SK-N-SH (cell line): ENCODE measurements at regions not wholly inside any gene's neighbourhood (a gene's known extent, or its start where the extent isn't known, plus 50 kb on each side); places are given as distances from the start of the nearest gene placed in this dataset.

Source experiments
- CTCF ChIA-PET: fragments of 300-600, 350-600 bp; formaldehyde crosslinking; extraction: SDS; loops from one replicate; lab custom pipeline; 2021; lab: Yijun Ruan, JAX
- POLR2A ChIA-PET: fragments of 350-600 bp; sonication (Branson Sonifier 250); formaldehyde crosslinking; extraction: SDS; loops from one replicate; lab custom pipeline; 2020; ENCODE audit warnings: antibody characterized with exemption, inconsistent platforms; lab: Yijun Ruan, JAX
- DNase-seq: peaks from one replicate; pipeline ENCODE4 v3.0.0; 2012
- H2AFZ ChIP-seq: fragments of 200-600 bp; sonication (generic); 2 replicates; pipeline ENCODE4 v1.8.1; 2016; ENCODE audit warnings: antibody characterized with exemption, mild to moderate bottlenecking, low read depth
- H3F3A ChIP-seq: fragments of 200-600 bp; sonication (generic); replicated peaks from 2 replicates; pipeline ENCODE3; 2016; ENCODE audit warnings: antibody characterized with exemption, mild to moderate bottlenecking; ENCODE audit not compliant: insufficient read depth
- H3K27ac ChIP-seq, 2 experiments: fragments of 200-500 bp in 1 of 2; fragments of 200-600 bp in 1 of 2; sonication (Bioruptor generic) in 1 of 2; sonication (generic), shearing (Covaris generic) in 1 of 2; 2 replicates each; pipeline versions ENCODE4 v1.5.1 to v1.6.1; 2014 to 2016; ENCODE audit warnings: low read depth in 2 of 2, inconsistent platforms in 1 of 2, low read length in 1 of 2, mild to moderate bottlenecking in 1 of 2, mixed read lengths in 1 of 2
- H3K27me3 ChIP-seq: fragments of 200-600 bp; sonication (generic), shearing (Covaris generic); 2 replicates; pipeline ENCODE4 v1.6.1; 2016; ENCODE audit warnings: mixed run types; ENCODE audit not compliant: insufficient read depth
- H3K36me3 ChIP-seq, 2 experiments: fragments of 200-500 bp in 1 of 2; fragments of 200-600 bp in 1 of 2; sonication (Bioruptor generic) in 1 of 2; sonication (generic) in 1 of 2; replicated peaks in 1 of 2; 2 replicates each; pipeline versions ENCODE3 to v1.5.1; 2014 to 2016; ENCODE audit warnings: low read length in 1 of 2, mild to moderate bottlenecking in 1 of 2; ENCODE audit not compliant: insufficient read depth in 2 of 2, control insufficient read depth in 1 of 2
- H3K4me1 ChIP-seq, 2 experiments: fragments of 200-500 bp in 1 of 2; fragments of 200-600 bp in 1 of 2; sonication (Bioruptor generic) in 1 of 2; sonication (generic), shearing (Covaris generic) in 1 of 2; 2 replicates each; pipeline versions ENCODE4 v1.5.1 to v1.6.1; 2014 to 2016; ENCODE audit warnings: low read depth in 1 of 2, low read length in 1 of 2, mixed run types in 1 of 2; ENCODE audit not compliant: insufficient read depth in 2 of 2, control insufficient read depth in 1 of 2
- H3K4me2 ChIP-seq: fragments of 200-600 bp; sonication (generic), shearing (Covaris generic); 2 replicates; pipeline ENCODE4 v1.6.1; 2017; ENCODE audit warnings: mixed run types
- H3K4me3 ChIP-seq, 2 experiments: fragments of 200-500 bp in 1 of 2; fragments of 200-600 bp in 1 of 2; sonication (Bioruptor generic) in 1 of 2; sonication (generic), shearing (Covaris generic) in 1 of 2; 2 replicates each; pipeline versions ENCODE4 v1.5.1 to v1.8.1; 2014 to 2016; ENCODE audit warnings: low read depth in 2 of 2, inconsistent platforms in 1 of 2, low read length in 1 of 2, mild to moderate bottlenecking in 1 of 2, mixed read lengths in 1 of 2, moderate library complexity in 1 of 2
- H3K79me2 ChIP-seq: fragments of 200-600 bp; sonication (generic); 2 replicates; pipeline ENCODE4 v1.8.1; 2017; ENCODE audit warnings: mild to moderate bottlenecking; ENCODE audit not compliant: insufficient read depth
- H3K9ac ChIP-seq: fragments of 200-600 bp; sonication (generic); 2 replicates; pipeline ENCODE4 v1.6.1; 2017; ENCODE audit warnings: mixed run types
- H3K9me2 ChIP-seq: fragments of 200-600 bp; sonication (generic); 2 replicates; pipeline ENCODE4 v1.6.1; 2017; ENCODE audit warnings: mixed run types
- H3K9me3 ChIP-seq: fragments of 200-600 bp; sonication (generic); 2 replicates; pipeline ENCODE4 v1.6.1; 2017; ENCODE audit warnings: mixed run types, mild to moderate bottlenecking, moderate library complexity
- H4K20me1 ChIP-seq: fragments of 200-600 bp; sonication (generic); 2 replicates; pipeline ENCODE4 v1.6.1; 2017; ENCODE audit warnings: mild to moderate bottlenecking, mixed run types; ENCODE audit not compliant: insufficient read depth
- CHD2 ChIP-seq: fragments of 150-350 bp; IDR thresholded peaks from 2 replicates; pipeline ENCODE4 v1.6.1; 2018; ENCODE audit warnings: low read length; ENCODE audit not compliant: partially characterized antibody
- EZH2phosphoT487 ChIP-seq: fragments of 200-600 bp; sonication (generic); IDR thresholded peaks from 2 replicates; pipeline ENCODE4 v1.6.1; 2017; ENCODE audit warnings: low read depth, mixed run types, mild to moderate bottlenecking, antibody characterized with exemption, moderate library complexity, borderline replicate concordance
- FOXJ3 ChIP-seq: sonication (generic); formaldehyde crosslinking; IDR thresholded peaks from 2 replicates; pipeline ENCODE4 v1.5.1; 2020; ENCODE audit warnings: mild to moderate bottlenecking, missing genetic modification reagents
- FOXM1 ChIP-seq: IDR thresholded peaks from 2 replicates; pipeline ENCODE4 v1.4.0; 2012; ENCODE audit warnings: low read depth, mild to moderate bottlenecking
- GABPA ChIP-seq: IDR thresholded peaks from 2 replicates; pipeline ENCODE4 v1.4.0; 2012; ENCODE audit warnings: low read depth, mild to moderate bottlenecking
- GATA2 ChIP-seq: sonication (generic); formaldehyde crosslinking; IDR thresholded peaks from 2 replicates; pipeline ENCODE4 v1.5.0; 2020; ENCODE audit warnings: mild to moderate bottlenecking, missing genetic modification reagents
- JUND ChIP-seq: IDR thresholded peaks from 2 replicates; pipeline ENCODE4 v1.4.0; 2012
- MEF2A ChIP-seq: IDR thresholded peaks from 2 replicates; pipeline ENCODE4 v1.4.0; 2012; ENCODE audit warnings: low read depth, borderline replicate concordance
- NFIC ChIP-seq: IDR thresholded peaks from 2 replicates; pipeline ENCODE4 v1.4.0; 2012; ENCODE audit warnings: borderline replicate concordance
- NRF1 ChIP-seq: IDR thresholded peaks from 2 replicates; pipeline ENCODE4 v1.6.1; 2012; ENCODE audit warnings: low read depth, mild to moderate bottlenecking, low read length
- POLR2AphosphoS5 ChIP-seq: IDR thresholded peaks from 2 replicates; pipeline ENCODE4 v1.6.1; 2012; ENCODE audit warnings: low read depth, low read length
- RFX5 ChIP-seq: IDR thresholded peaks from 2 replicates; pipeline ENCODE4 v1.6.1; 2012; ENCODE audit warnings: mild to moderate bottlenecking, improper control_type of control experiment, low read length
- RXRA ChIP-seq: IDR thresholded peaks from 2 replicates; pipeline ENCODE4 v1.4.0; 2012; ENCODE audit warnings: low read depth, mild to moderate bottlenecking, borderline replicate concordance
- SIN3A ChIP-seq: IDR thresholded peaks from 2 replicates; pipeline ENCODE4 v1.6.1; 2012; ENCODE audit warnings: low read depth, mild to moderate bottlenecking, low read length, moderate library complexity, borderline replicate concordance
- TAF1 ChIP-seq: IDR thresholded peaks from 2 replicates; pipeline ENCODE4 v1.6.1; 2012; ENCODE audit warnings: low read depth, mild to moderate bottlenecking, low read length, moderate library complexity, borderline replicate concordance
- TCF12 ChIP-seq: IDR thresholded peaks from 2 replicates; pipeline ENCODE4 v1.4.0; 2012
- YY1 ChIP-seq: IDR thresholded peaks from 2 replicates; pipeline ENCODE4 v1.4.0; 2012; ENCODE audit warnings: low read depth, mild to moderate bottlenecking
- WGBS: methylation state at CpG from one replicate; pipeline ENCODE4 v1.1.6; 2017; ENCODE audit warnings: low lambda C conversion rate; 5-methylcytosine and 5-hydroxymethylcytosine counted together
- TF ChIP-seq, protein P1 (sequence below): IDR thresholded peaks from 2 replicates; pipeline ENCODE4 v1.4.0; 2012; ENCODE audit warnings: low read depth, borderline replicate concordance
- TF ChIP-seq, protein P2 (sequence below): fragments of 150-350 bp; IDR thresholded peaks from 2 replicates; pipeline ENCODE4 v1.6.1; 2017; ENCODE audit warnings: antibody characterized with exemption, low read length, low read depth, borderline replicate concordance
- TF ChIP-seq, protein P3 (sequence below): fragments of 150-350 bp; IDR thresholded peaks from 2 replicates; pipeline ENCODE4 v1.6.1; 2016; ENCODE audit warnings: mild to moderate bottlenecking, low read depth, low read length

DNA sequence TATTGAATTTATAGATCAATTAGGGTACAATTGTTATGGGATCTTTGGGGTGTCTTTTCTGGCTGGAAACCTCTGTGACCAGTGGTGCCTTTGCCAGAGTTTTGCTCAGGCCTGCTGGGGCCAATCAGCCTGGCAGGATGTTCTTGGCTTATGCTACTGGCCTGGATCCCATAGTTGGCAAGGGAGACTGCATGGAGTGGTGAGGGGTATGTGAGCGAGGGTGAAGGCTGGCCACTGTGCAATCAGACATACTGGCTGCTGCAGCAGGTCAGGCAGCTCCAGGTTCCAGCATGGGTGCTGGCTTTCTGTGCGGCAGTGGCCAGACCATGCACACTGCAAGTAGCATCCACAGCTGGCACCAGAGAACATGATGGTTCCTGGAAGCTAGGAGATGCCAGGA lies 1053.2 kb upstream of the GBE1 start:
- H3K9me2 ChIP-seq: no peaks in the 10 kb centered on the region
- WGBS: 0% methylated on average over 1 of the region's 2 CpGs
- H3F3A ChIP-seq: no peaks in the 10 kb centered on the region
- H3K9ac ChIP-seq: no peak overlapping the region
- H3K9me3 ChIP-seq: no peaks in the 10 kb centered on the region
- ChIA-PET POLR2A (no interaction called here), CTCF (no interaction called here)
- no peaks in the 10 kb centered on the region for H3K27me3 ChIP-seq
- no peaks in the 10 kb centered on the region for H3K4me1 ChIP-seq
- no peaks in the 10 kb centered on the region for H3K36me3 ChIP-seq
- H3K79me2 ChIP-seq: no peaks in the 10 kb centered on the region
- DNase-seq: no peak
- no peak overlapping the region for H3K4me3 ChIP-seq
- no peaks in the 10 kb centered on the region for H4K20me1 ChIP-seq
- no peak overlapping the region for H3K4me2 ChIP-seq
- no peak for TF ChIP-seq JUND
- TF ChIP-seq, protein P1, sequence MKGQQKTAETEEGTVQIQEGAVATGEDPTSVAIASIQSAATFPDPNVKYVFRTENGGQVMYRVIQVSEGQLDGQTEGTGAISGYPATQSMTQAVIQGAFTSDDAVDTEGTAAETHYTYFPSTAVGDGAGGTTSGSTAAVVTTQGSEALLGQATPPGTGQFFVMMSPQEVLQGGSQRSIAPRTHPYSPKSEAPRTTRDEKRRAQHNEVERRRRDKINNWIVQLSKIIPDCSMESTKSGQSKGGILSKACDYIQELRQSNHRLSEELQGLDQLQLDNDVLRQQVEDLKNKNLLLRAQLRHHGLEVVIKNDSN: no peak
- TF ChIP-seq YY1: no peak
- no peak for TF ChIP-seq CHD2
- TF ChIP-seq, protein P2, sequence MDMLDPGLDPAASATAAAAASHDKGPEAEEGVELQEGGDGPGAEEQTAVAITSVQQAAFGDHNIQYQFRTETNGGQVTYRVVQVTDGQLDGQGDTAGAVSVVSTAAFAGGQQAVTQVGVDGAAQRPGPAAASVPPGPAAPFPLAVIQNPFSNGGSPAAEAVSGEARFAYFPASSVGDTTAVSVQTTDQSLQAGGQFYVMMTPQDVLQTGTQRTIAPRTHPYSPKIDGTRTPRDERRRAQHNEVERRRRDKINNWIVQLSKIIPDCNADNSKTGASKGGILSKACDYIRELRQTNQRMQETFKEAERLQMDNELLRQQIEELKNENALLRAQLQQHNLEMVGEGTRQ: no peak
- no peak for TF ChIP-seq TAF1
- TF ChIP-seq NRF1: no peak
- TF ChIP-seq NFIC: no peak
- TF ChIP-seq GABPA: no peak
- TF ChIP-seq FOXJ3: no peak
- TF ChIP-seq FOXM1: no peak
- TF ChIP-seq MEF2A: no peak
- TF ChIP-seq POLR2AphosphoS5: no peak
- no peak for TF ChIP-seq SIN3A
- TF ChIP-seq EZH2phosphoT487: no peak
- no peak for TF ChIP-seq GATA2 (CRISPR knock-in tag)
- no peak for TF ChIP-seq TCF12
- no peak for TF ChIP-seq RXRA
- TF ChIP-seq RFX5: no peak
- TF ChIP-seq, protein P3, sequence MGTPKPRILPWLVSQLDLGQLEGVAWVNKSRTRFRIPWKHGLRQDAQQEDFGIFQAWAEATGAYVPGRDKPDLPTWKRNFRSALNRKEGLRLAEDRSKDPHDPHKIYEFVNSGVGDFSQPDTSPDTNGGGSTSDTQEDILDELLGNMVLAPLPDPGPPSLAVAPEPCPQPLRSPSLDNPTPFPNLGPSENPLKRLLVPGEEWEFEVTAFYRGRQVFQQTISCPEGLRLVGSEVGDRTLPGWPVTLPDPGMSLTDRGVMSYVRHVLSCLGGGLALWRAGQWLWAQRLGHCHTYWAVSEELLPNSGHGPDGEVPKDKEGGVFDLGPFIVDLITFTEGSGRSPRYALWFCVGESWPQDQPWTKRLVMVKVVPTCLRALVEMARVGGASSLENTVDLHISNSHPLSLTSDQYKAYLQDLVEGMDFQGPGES: no peak
- TF ChIP-seq, all 33 proteins: peak for 0
- H2AFZ ChIP-seq: no peak overlapping the region
- H3K27ac ChIP-seq: no peak overlapping the region
